Activated T-cell treated with anti-CD3 and anti-CD28 coated beads, Interleukin-2, amount 50 U/mL, for 72 hours (primary cell): ENCODE measurements at regions not wholly inside any gene's neighbourhood (a gene's known extent, or its start where the extent isn't known, plus 50 kb on each side); places are given as distances from the start of the nearest gene placed in this dataset.
"Not testable (repeated sequence)": the region's sequence is repeated elsewhere in the genome, so short reads cannot be mapped to it uniquely, and the experiment has no call there.

Source experiments
- ATAC-seq, 2 donors: fragments of 150-1000 bp; cut with Tn5 transposase; replicated peaks in 1 of 2; 2 replicates each; pipeline ENCODE4 v1.10.0; 2021; ENCODE audit warnings: moderate library complexity in 2 of 2, mild to moderate bottlenecking in 1 of 2
- DNase-seq, 2 donors: peaks; one replicate each; pipeline ENCODE4 v3.0.0; 2021 to 2022; ENCODE audit warnings: mixed read lengths in 1 of 2
- H3K27ac Mint-ChIP-seq: one replicate; pipeline ENCODE4 v1.8.0; 2022; ENCODE audit warnings: mild to moderate bottlenecking, moderate library complexity, mixed read lengths
- H3K27me3 Mint-ChIP-seq: one replicate; pipeline ENCODE4 v1.8.0; 2022; ENCODE audit warnings: low read depth, mixed read lengths
- H3K36me3 Mint-ChIP-seq, 2 donors: one replicate each; pipeline ENCODE4 v1.8.0; 2022; ENCODE audit warnings: mixed read lengths in 2 of 2, mild to moderate bottlenecking in 1 of 2; ENCODE audit not compliant: insufficient read depth in 2 of 2
- H3K4me1 Mint-ChIP-seq: one replicate; pipeline ENCODE4 v1.8.0; 2022; ENCODE audit warnings: low read depth, mixed read lengths
- H3K4me3 Mint-ChIP-seq, 2 donors: one replicate each; pipeline ENCODE4 v1.8.0; 2022; ENCODE audit warnings: mild to moderate bottlenecking in 2 of 2, mixed read lengths in 2 of 2, moderate library complexity in 2 of 2
- H3K9me3 Mint-ChIP-seq, 2 donors: one replicate each; pipeline ENCODE4 v1.8.0; 2022; ENCODE audit warnings: mixed read lengths in 2 of 2

DNA sequence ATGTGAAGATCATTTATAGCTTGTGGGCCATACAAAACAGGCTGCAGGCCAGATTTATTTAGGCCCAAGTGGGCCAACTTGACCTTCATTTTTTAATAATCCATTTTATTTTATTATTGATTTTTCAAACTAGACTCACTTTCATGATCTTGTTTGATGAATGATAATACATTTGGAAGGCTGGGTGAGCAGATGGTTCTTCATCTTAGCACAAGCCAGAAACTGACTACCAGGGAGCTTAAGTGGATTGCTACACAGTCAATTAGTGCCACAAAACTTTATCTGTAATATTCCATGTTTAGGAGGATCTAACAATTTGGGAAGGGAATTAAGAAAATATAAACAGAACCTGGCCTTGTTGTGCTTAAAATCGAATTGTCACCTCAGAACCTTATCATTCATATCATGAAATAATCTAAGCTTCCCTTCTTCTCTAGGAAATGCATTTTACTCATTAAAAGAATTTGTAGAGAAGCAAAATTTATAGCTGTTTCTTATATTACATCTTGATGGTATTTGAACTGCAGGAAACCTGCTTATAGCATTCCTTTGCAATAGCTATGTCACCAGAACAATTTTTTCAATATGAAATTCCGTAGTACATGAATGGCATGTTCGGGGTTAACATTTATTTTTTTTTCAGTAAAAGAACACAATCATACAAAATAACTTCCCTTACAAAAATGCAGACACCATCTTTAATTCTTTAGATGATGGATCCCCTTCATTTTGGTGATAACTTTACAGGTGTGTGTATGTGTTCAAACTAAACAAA lies 62.0 kb upstream of the CSRP2 start:
- DNase-seq (no peak), ATAC-seq (no peak)
- Mint-ChIP-seq H3K9me3 (no peaks in the 10 kb centered on the region), H3K36me3 (no peaks in the 10 kb centered on the region), H3K4me1 (no peaks in the 10 kb centered on the region), H3K27me3 (no peaks in the 10 kb centered on the region), H3K4me3 (no peak overlapping the region), H3K27ac (no peak overlapping the region)

DNA sequence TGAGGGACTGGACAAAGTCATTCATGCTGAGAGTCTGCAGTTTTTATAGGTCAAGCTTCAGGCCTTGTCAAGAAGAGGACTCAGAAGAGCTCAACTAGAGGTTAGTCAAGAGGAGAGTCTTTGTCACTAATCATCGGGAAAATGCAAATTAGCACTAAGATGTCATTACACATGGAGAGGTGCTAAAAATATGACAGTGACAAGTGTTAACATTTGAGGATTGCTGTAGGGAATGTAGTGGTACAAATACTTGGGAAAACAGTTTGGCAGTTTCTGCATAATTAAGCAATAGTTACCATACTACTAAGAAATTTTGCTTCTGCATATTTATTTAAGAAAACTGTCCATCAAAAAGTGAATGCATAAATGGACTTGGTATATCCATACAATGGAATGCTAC lies 60.9 kb upstream of the CSRP2 start:
- no peaks in the 10 kb centered on the region for H3K36me3 Mint-ChIP-seq
- no peak for ATAC-seq
- no peaks in the 10 kb centered on the region for H3K9me3 Mint-ChIP-seq
- H3K27me3 Mint-ChIP-seq: no peaks in the 10 kb centered on the region
- H3K4me3 Mint-ChIP-seq: no peak overlapping the region
- no peaks in the 10 kb centered on the region for H3K4me1 Mint-ChIP-seq
- no peak overlapping the region for H3K27ac Mint-ChIP-seq
- no peak for DNase-seq

DNA sequence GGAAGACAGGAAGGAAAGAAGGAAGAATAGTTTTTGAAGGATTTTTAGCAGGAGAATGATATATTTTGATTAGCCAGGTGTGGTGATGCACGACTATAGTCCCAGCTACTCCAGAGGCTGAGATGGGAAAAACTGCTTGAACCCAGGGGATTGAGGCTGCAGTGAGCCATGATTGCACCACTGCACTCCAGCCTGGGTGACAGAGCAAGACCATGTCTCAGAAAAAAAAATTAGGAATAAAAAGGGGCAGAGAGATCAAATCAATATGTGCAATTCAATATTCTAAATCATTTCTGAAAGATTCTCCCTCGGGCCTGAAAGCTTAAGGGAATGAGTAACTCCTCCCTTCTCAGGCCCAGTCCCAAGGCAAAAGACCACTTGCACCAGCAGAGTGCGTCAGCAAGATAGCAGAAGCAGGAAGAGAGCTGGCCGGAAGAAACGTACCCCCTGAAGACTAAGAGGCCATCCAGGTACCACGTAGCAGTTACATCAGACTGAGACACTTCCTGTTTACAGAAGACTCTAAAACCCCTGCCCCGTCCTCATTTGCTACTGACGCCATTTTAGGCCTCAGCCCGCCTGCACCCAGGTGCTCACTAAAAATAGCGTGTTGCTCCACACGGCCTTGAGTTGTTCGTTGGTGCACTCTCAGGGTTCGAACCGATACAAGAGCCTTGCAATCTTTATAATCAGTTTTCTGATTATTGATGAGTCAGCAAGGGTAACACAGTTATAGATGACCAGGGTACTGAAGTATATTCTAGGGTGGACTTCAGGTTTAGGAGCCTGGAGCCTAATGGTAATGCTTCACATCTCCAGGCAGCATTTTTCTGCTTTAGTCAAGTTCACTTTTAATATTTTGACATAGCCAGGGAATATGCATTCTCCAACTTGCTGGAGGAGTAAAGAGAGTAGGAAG lies 57.7 kb upstream of the CSRP2 start:
- DNase-seq (no peak), ATAC-seq (no peak)
- Mint-ChIP-seq H3K9me3 (no peaks in the 10 kb centered on the region), H3K27ac (no peak overlapping the region), H3K27me3 (no peaks in the 10 kb centered on the region), H3K4me3 (no peak overlapping the region), H3K36me3 (no peaks in the 10 kb centered on the region), H3K4me1 (no peaks in the 10 kb centered on the region)

DNA sequence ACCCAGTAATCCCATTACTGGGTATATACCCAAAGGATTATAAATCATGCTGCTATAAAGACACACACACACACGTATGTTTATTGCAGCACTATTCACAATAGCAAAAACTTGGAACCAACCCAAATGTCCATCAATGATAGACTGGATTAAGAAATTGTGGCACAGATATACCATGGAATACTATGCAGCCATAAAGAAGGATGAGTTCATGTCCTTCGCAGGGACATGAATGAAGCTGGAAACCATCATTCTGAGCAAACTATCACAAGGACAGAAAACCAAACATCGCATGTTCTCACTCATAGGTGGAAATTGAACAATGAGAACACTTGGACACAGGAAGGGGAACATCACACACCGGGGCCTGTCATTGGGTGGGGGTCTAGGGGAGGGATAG lies 54.6 kb upstream of the CSRP2 start:
- DNase-seq, H3K36me3 Mint-ChIP-seq, H3K4me3 Mint-ChIP-seq, H3K27ac Mint-ChIP-seq, H3K27me3 Mint-ChIP-seq, H3K9me3 Mint-ChIP-seq, H3K4me1 Mint-ChIP-seq, ATAC-seq: not testable (repeated sequence)

DNA sequence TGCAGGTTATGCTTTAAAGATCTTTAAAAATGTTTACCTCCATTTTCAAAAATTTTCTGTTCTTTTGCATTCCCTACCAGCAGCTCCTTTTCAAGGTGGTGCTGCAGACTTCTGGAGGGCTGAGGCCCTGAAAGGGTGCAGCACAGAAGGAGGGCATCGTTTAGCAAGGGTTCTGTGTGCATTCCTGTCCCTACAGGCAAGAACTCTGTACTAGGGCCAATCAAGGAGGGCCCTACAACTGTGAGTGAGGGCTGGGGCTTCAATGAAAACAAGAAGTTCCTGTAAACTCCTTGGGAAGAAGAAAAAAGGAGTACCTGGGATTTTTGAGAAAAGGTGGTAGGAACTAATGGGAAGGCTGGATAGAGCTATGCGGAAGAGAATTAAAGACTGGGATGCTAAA lies 50.7 kb upstream of the CSRP2 start:
- H3K27me3 Mint-ChIP-seq: peaks cover 6% of the 10 kb centered on the region
- no peak for ATAC-seq
- no peak overlapping the region for H3K4me3 Mint-ChIP-seq
- H3K36me3 Mint-ChIP-seq: no peaks in the 10 kb centered on the region
- no peaks in the 10 kb centered on the region for H3K9me3 Mint-ChIP-seq
- no peaks in the 10 kb centered on the region for H3K4me1 Mint-ChIP-seq
- H3K27ac Mint-ChIP-seq: no peak overlapping the region
- no peak for DNase-seq
